WTC11 (cell line): ENCODE measurements at regions not wholly inside any gene's neighbourhood (a gene's known extent, or its start where the extent isn't known, plus 50 kb on each side); places are given as distances from the start of the nearest gene placed in this dataset.

ENCODE experiments used
- ATAC-seq: fragments of 200-7000 bp; cut with Tn5 transposase; 2 replicates; pipeline ENCODE4 v1.10.0; 2021; ENCODE audit warnings: mild to moderate bottlenecking, moderate library complexity
- CTCF ChIA-PET: fragments of 300-600 bp; sonication (Branson Sonifier 250); formaldehyde crosslinking; loops from one replicate; lab custom pipeline; 2021; ENCODE audit warnings: antibody characterized with exemption; lab: Charles Lee
- POLR2A ChIA-PET: fragments of 350-600 bp; sonication (Branson Sonifier 250); formaldehyde crosslinking; loops from one replicate; lab custom pipeline; 2021; ENCODE audit warnings: antibody characterized with exemption; lab: Charles Lee
- DNase-seq: peaks from one replicate; pipeline ENCODE4 v3.0.0; 2021; ENCODE audit warnings: low spot score
- H3K27ac Mint-ChIP-seq: 2 replicates; pipeline ENCODE4 v1.8.0; 2021; ENCODE audit warnings: mixed read lengths
- H3K27me3 Mint-ChIP-seq: 2 replicates; pipeline ENCODE4 v1.8.0; 2021; ENCODE audit warnings: low read depth, mild to moderate bottlenecking, moderate library complexity, mixed read lengths
- H3K36me3 Mint-ChIP-seq: 2 replicates; pipeline ENCODE4 v1.8.0; 2021; ENCODE audit warnings: mixed read lengths
- H3K4me1 Mint-ChIP-seq: 2 replicates; pipeline ENCODE4 v1.8.0; 2022; ENCODE audit warnings: mixed read lengths
- H3K4me3 Mint-ChIP-seq: 2 replicates; pipeline ENCODE4 v1.8.0; 2021; ENCODE audit warnings: mild to moderate bottlenecking, moderate library complexity, mixed read lengths
- H3K9me3 Mint-ChIP-seq: 2 replicates; pipeline ENCODE4 v1.8.0; 2021; ENCODE audit warnings: mixed read lengths
- AFF4 ChIP-seq: sonication (generic); formaldehyde crosslinking; IDR thresholded peaks from 2 replicates; pipeline ENCODE4 v1.8.1; 2023; ENCODE audit warnings: mild to moderate bottlenecking, missing genetic modification reagents, borderline replicate concordance
- GABPB1 ChIP-seq: sonication (generic); formaldehyde crosslinking; IDR thresholded peaks from 2 replicates; pipeline ENCODE4 v1.8.1; 2023; ENCODE audit warnings: mild to moderate bottlenecking, missing genetic modification reagents
- JAZF1 ChIP-seq: fragments of 250-450 bp; sonication (Bioruptor Pico); IDR thresholded peaks from 2 replicates; pipeline ENCODE4 v1.9.0; 2021; ENCODE audit warnings: moderate library complexity, mild to moderate bottlenecking, inconsistent platforms
- NR1H2 ChIP-seq: sonication (generic); formaldehyde crosslinking; IDR thresholded peaks from 2 replicates; pipeline ENCODE4 v1.9.0; 2021; ENCODE audit warnings: mild to moderate bottlenecking, moderate library complexity, missing genetic modification reagents
- SMAD4 ChIP-seq: sonication (generic); formaldehyde crosslinking; IDR thresholded peaks from 2 replicates; pipeline ENCODE4 v1.8.0; 2022; ENCODE audit warnings: mild to moderate bottlenecking, missing genetic modification reagents
- SP1 ChIP-seq: sonication (generic); formaldehyde crosslinking; conservative IDR thresholded peaks from 2 replicates; pipeline ENCODE4 v1.8.1; 2022; ENCODE audit warnings: missing genetic modification reagents
- STAT6 ChIP-seq: sonication (generic); formaldehyde crosslinking; conservative IDR thresholded peaks from 2 replicates; pipeline ENCODE4 v1.8.1; 2023; ENCODE audit warnings: mild to moderate bottlenecking, low read depth, missing genetic modification reagents, moderate library complexity
- ZNF232 ChIP-seq: sonication (generic); formaldehyde crosslinking; IDR thresholded peaks from 2 replicates; pipeline ENCODE4 v1.8.0; 2022; ENCODE audit warnings: mild to moderate bottlenecking, missing genetic modification reagents
- ZNF396 ChIP-seq: fragments of 250-450 bp; sonication (Bioruptor Pico); IDR thresholded peaks from 2 replicates; pipeline ENCODE4 v1.8.0; 2021; ENCODE audit warnings: mild to moderate bottlenecking, moderate library complexity, borderline replicate concordance
- TF ChIP-seq, protein P1 (sequence below): fragments of 250-450 bp; sonication (Bioruptor Pico); IDR thresholded peaks from 2 replicates; pipeline ENCODE4 v1.9.0; 2021; ENCODE audit warnings: moderate library complexity, mild to moderate bottlenecking, inconsistent platforms, borderline replicate concordance
- TF ChIP-seq, protein P2 (sequence below): sonication (generic); formaldehyde crosslinking; IDR thresholded peaks from 2 replicates; pipeline ENCODE4 v1.8.0; 2022; ENCODE audit warnings: missing genetic modification reagents
- TF ChIP-seq, protein P3 (sequence below): sonication (generic); formaldehyde crosslinking; IDR thresholded peaks from 2 replicates; pipeline ENCODE4 v1.8.1; 2022; ENCODE audit warnings: low read depth, mild to moderate bottlenecking, moderate library complexity, missing genetic modification reagents, borderline replicate concordance
- TF ChIP-seq, protein P4 (sequence below): fragments of 250-450 bp; sonication (Bioruptor Pico); IDR thresholded peaks from 2 replicates; pipeline ENCODE4 v1.9.0; 2021; ENCODE audit warnings: mild to moderate bottlenecking

DNA sequence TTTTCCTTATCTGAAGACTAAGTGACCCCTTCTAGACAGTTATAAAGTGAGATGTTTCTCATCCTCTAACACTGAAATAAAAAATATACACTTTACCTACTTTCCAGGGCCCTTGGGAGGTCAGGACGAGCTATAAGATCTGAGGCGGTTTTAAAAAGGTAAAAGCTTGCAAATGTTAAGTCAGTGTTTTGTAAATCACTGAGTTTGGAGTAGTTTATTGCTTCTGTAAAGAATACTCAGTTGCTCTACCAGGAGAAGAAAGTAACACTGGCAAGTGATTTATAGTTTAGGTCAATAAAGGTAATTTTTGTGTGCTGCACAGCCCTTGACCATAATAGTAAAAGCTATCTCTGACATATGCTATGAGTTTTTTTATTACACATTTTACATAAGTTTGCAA is 584.5 kb downstream of the TMTC2 start:
- Mint-ChIP-seq H3K27ac (no peak overlapping the region), H3K36me3 (no peaks in the 10 kb centered on the region), H3K4me3 (no peak overlapping the region), H3K9me3 (peaks cover 30% of the 10 kb centered on the region), H3K27me3 (no peaks in the 10 kb centered on the region), H3K4me1 (no peaks in the 10 kb centered on the region)
- DNase-seq (no peak), ATAC-seq (no peak)
- CTCF ChIA-PET, result interaction anchor here (2.0 kb wide), 1 partner anchor 9 kb away, joined by 8 read pairs; no protein-coding TSS in a partner anchor
- POLR2A ChIA-PET, result no interaction called here
- no peak for TF ChIP-seq AFF4 (CRISPR knock-in tag)
- TF ChIP-seq, protein P1, sequence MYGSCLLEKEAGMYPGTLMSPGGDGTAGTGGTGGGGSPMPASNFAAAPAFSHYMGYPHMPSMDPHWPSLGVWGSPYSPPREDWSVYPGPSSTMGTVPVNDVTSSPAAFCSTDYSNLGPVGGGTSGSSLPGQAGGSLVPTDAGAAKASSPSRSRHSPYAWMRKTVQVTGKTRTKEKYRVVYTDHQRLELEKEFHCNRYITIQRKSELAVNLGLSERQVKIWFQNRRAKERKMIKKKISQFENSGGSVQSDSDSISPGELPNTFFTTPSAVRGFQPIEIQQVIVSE (CRISPR knock-in tag), result no peak
- TF ChIP-seq ZNF232, result no peak
- no peak for TF ChIP-seq JAZF1
- TF ChIP-seq SP1 (CRISPR knock-in tag), result no peak
- TF ChIP-seq, protein P2, sequence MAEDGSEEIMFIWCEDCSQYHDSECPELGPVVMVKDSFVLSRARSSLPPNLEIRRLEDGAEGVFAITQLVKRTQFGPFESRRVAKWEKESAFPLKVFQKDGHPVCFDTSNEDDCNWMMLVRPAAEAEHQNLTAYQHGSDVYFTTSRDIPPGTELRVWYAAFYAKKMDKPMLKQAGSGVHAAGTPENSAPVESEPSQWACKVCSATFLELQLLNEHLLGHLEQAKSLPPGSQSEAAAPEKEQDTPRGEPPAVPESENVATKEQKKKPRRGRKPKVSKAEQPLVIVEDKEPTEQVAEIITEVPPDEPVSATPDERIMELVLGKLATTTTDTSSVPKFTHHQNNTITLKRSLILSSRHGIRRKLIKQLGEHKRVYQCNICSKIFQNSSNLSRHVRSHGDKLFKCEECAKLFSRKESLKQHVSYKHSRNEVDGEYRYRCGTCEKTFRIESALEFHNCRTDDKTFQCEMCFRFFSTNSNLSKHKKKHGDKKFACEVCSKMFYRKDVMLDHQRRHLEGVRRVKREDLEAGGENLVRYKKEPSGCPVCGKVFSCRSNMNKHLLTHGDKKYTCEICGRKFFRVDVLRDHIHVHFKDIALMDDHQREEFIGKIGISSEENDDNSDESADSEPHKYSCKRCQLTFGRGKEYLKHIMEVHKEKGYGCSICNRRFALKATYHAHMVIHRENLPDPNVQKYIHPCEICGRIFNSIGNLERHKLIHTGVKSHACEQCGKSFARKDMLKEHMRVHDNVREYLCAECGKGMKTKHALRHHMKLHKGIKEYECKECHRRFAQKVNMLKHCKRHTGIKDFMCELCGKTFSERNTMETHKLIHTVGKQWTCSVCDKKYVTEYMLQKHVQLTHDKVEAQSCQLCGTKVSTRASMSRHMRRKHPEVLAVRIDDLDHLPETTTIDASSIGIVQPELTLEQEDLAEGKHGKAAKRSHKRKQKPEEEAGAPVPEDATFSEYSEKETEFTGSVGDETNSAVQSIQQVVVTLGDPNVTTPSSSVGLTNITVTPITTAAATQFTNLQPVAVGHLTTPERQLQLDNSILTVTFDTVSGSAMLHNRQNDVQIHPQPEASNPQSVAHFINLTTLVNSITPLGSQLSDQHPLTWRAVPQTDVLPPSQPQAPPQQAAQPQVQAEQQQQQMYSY (CRISPR knock-in tag), result no peak
- TF ChIP-seq, protein P3, sequence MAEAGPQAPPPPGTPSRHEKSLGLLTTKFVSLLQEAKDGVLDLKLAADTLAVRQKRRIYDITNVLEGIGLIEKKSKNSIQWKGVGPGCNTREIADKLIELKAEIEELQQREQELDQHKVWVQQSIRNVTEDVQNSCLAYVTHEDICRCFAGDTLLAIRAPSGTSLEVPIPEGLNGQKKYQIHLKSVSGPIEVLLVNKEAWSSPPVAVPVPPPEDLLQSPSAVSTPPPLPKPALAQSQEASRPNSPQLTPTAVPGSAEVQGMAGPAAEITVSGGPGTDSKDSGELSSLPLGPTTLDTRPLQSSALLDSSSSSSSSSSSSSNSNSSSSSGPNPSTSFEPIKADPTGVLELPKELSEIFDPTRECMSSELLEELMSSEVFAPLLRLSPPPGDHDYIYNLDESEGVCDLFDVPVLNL (CRISPR knock-in tag), result no peak
- no peak for TF ChIP-seq GABPB1 (CRISPR knock-in tag)
- TF ChIP-seq, protein P4, sequence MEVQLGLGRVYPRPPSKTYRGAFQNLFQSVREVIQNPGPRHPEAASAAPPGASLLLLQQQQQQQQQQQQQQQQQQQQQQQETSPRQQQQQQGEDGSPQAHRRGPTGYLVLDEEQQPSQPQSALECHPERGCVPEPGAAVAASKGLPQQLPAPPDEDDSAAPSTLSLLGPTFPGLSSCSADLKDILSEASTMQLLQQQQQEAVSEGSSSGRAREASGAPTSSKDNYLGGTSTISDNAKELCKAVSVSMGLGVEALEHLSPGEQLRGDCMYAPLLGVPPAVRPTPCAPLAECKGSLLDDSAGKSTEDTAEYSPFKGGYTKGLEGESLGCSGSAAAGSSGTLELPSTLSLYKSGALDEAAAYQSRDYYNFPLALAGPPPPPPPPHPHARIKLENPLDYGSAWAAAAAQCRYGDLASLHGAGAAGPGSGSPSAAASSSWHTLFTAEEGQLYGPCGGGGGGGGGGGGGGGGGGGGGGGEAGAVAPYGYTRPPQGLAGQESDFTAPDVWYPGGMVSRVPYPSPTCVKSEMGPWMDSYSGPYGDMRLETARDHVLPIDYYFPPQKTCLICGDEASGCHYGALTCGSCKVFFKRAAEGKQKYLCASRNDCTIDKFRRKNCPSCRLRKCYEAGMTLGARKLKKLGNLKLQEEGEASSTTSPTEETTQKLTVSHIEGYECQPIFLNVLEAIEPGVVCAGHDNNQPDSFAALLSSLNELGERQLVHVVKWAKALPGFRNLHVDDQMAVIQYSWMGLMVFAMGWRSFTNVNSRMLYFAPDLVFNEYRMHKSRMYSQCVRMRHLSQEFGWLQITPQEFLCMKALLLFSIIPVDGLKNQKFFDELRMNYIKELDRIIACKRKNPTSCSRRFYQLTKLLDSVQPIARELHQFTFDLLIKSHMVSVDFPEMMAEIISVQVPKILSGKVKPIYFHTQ, result no peak
- TF ChIP-seq NR1H2 (CRISPR knock-in tag), result no peak
- TF ChIP-seq STAT6 (CRISPR knock-in tag), result no peak
- TF ChIP-seq SMAD4 (CRISPR knock-in tag), result no peak
- no peak for TF ChIP-seq ZNF396
